Large intestine (tissue), 3 donors: ENCODE measurements at regions not wholly inside any gene's neighbourhood (a gene's known extent, or its start where the extent isn't known, plus 50 kb on each side); places are given as distances from the start of the nearest gene placed in this dataset.

ENCODE experiments used
- DNase-seq, 2 donors: peaks; one replicate each; pipeline versions ENCODE4 v3.0.0 to v3.0.0-alpha.2; 2013
- H3K27ac ChIP-seq: one replicate; pipeline ENCODE4 v1.5.1; 2013; ENCODE audit warnings: low read length
- H3K27me3 ChIP-seq: 2 replicates; pipeline ENCODE4 v1.6.1; 2013; ENCODE audit warnings: low read length; ENCODE audit not compliant: control insufficient read depth, insufficient read depth
- H3K36me3 ChIP-seq: 2 replicates; pipeline ENCODE4 v1.6.1; 2013; ENCODE audit warnings: low read length; ENCODE audit not compliant: control insufficient read depth, insufficient read depth
- H3K4me1 ChIP-seq: one replicate; pipeline ENCODE4 v1.6.1; 2013; ENCODE audit warnings: low read length; ENCODE audit not compliant: control insufficient read depth, insufficient read depth
- H3K4me3 ChIP-seq: one replicate; pipeline ENCODE4 v1.5.1; 2013; ENCODE audit warnings: low read length
- H3K9me3 ChIP-seq: one replicate; pipeline ENCODE4 v1.6.1; 2013; ENCODE audit warnings: mild to moderate bottlenecking, low read depth, low read length, moderate library complexity; ENCODE audit not compliant: control insufficient read depth
- WGBS: methylation state at CpG from one replicate; pipeline ENCODE4 v1.1.5; 2013; ENCODE audit warnings: low lambda C conversion rate; ENCODE audit not compliant: insufficient coverage; 5-methylcytosine and 5-hydroxymethylcytosine counted together

DNA sequence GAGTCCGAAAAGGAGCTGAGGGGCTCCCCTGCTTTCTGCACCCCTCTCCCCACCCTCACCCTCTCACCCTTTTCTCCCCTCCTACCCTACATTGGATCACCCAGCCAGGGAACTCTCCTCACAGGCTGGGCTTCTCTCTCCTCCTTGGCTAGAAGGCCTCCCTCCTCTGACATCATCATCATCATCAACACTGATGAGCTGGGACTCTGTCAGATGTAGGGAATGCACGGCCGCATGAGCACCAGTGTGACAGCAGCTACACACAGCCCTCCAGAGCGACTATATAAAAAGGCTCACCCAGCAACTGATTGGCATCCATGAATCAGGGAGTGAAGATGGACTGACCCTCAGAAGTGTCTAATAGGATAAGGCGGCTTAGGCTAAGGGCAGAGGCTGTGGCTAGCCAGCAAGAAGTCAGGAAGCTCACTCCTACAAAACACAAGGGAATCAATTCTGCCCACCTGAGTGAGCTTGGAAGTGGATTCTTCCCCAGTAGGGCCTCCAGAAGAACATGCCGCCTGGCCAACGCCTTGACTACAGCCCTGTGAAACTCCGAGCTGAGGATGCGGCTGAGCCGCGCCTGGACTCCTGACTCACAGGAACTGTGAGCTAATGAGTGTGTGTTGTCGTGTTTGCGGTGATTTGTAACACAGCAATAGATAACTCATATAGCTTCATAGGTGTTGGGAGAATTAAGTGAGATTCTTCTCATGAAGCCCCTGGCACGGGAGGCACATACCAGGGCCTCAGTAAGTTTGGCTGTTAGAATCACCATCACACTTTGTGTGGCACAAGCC, 147.6 kb downstream of the FAM43A start:
- DNase-seq, result no peak
- Histone ChIP-seq H3K27ac (no peak overlapping the region), H3K4me1 (no peaks in the 10 kb centered on the region), H3K27me3 (no peaks in the 10 kb centered on the region), H3K36me3 (no peaks in the 10 kb centered on the region), H3K4me3 (no peak overlapping the region), H3K9me3 (no peaks in the 10 kb centered on the region)
- WGBS, result 95% methylated on average over 4 of the region's 14 CpGs

DNA sequence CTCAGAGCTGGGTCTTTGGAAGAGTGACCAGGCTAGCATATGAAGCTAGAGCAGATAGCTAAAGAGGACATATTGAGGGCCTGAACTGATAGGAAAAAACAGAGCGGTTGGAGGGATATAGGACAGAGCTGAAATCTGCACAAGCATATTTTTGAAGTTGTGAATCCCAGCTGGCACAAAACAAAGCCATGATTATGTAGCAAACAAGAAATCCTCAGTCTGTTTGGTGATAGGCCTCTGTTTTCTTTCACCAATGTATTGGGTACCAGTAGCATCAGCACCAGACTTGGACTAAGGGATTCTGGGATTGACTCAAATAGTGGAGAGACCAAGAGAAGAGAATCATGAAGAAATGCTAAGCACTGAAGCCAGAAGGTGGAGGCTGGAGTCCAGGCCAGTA, 151.0 kb downstream of the FAM43A start:
- H3K4me1 ChIP-seq, result no peaks in the 10 kb centered on the region
- no peak overlapping the region for H3K4me3 ChIP-seq
- WGBS, result no CpG with 5 or more reads among the region's 1 CpG
- no peak for DNase-seq
- no peaks in the 10 kb centered on the region for H3K36me3 ChIP-seq
- H3K27ac ChIP-seq, result no peak overlapping the region
- no peaks in the 10 kb centered on the region for H3K9me3 ChIP-seq
- no peaks in the 10 kb centered on the region for H3K27me3 ChIP-seq

- Histone ChIP-seq H3K4me1 (no peaks in the 10 kb centered on the region), H3K27ac (no peak overlapping the region), H3K4me3 (no peak overlapping the region), H3K36me3 (no peaks in the 10 kb centered on the region), H3K27me3 (no peaks in the 10 kb centered on the region), H3K9me3 (no peaks in the 10 kb centered on the region)
- no CpG with 5 or more reads among the region's 9 CpGs for WGBS
- DNase-seq, result no peak
These were observed 151.9 kb downstream of the FAM43A start for GRCh38 chr3:194837457-194838127.

- WGBS, result 100% methylated on average over 1 of the region's 9 CpGs
- Histone ChIP-seq H3K27ac (no peak overlapping the region), H3K4me3 (no peak overlapping the region), H3K9me3 (no peaks in the 10 kb centered on the region), H3K4me1 (no peaks in the 10 kb centered on the region), H3K27me3 (no peaks in the 10 kb centered on the region), H3K36me3 (no peaks in the 10 kb centered on the region)
- DNase-seq, result no peak
These were observed 152.6 kb downstream of the FAM43A start for GRCh38 chr3:194838236-194838635.

- Histone ChIP-seq H3K4me3 (no peak overlapping the region), H3K9me3 (no peaks in the 10 kb centered on the region), H3K27me3 (no peaks in the 10 kb centered on the region), H3K36me3 (no peaks in the 10 kb centered on the region), H3K4me1 (no peaks in the 10 kb centered on the region), H3K27ac (no peak overlapping the region)
- peak in 1 of 2 donors; percentile 25 for DNase-seq
- WGBS, result 40% methylated on average over 1 of the region's 21 CpGs
These were observed 155.2 kb downstream of the FAM43A start for GRCh38 chr3:194840661-194841514.

DNA sequence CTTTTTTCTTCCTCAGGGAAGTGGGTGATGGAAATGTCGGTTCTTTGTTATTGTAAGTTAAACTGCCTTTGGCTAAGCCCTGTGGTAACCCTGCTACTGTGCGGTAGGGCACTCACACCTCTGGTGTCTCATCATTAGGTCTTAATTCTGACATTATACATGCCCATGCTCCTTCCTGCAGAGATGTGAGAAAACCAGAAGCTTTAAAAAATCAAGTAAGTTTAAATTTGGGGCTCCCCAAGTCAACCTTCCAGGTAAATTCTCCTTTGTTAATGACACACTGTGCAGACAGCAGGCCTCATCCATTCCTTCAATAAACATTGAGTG, 155.8 kb downstream of the FAM43A start:
- Histone ChIP-seq H3K27me3 (no peaks in the 10 kb centered on the region), H3K36me3 (no peaks in the 10 kb centered on the region), H3K4me3 (no peak overlapping the region), H3K4me1 (no peaks in the 10 kb centered on the region), H3K9me3 (no peaks in the 10 kb centered on the region), H3K27ac (no peak overlapping the region)
- no peak for DNase-seq
- WGBS, result no CpG with 5 or more reads among the region's 2 CpGs

- 100% methylated on average over 1 of the region's 8 CpGs for WGBS
- no peaks in the 10 kb centered on the region for H3K36me3 ChIP-seq
- H3K27ac ChIP-seq, result no peak overlapping the region
- H3K4me3 ChIP-seq, result no peak overlapping the region
- H3K4me1 ChIP-seq, result no peaks in the 10 kb centered on the region
- no peaks in the 10 kb centered on the region for H3K9me3 ChIP-seq
- H3K27me3 ChIP-seq, result no peaks in the 10 kb centered on the region
- no peak for DNase-seq
These were observed 157.9 kb downstream of the FAM43A start for GRCh38 chr3:194843556-194843955.

DNA sequence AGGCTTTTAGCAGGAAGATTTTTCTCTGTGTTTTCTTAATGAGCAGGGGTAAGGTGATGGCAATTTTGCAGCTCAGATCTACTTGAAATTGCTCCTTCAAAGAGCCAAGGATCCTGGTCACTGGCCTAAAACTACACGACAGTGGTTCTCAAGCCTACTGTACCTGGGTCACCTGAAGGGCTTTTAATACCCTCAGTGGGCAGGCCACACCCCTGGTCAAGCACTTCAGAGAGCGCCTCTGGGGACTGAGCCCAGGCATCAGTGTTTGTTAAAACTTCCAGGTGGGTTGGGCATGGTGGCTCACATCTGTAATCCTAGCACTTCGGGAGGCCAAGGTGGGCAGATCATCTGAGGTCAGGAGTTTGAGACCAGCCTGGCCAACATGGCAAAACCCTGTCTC, 158.4 kb downstream of the FAM43A start:
- DNase-seq, result no peak
- Histone ChIP-seq H3K36me3 (no peaks in the 10 kb centered on the region), H3K4me3 (no peak overlapping the region), H3K9me3 (no peaks in the 10 kb centered on the region), H3K4me1 (no peaks in the 10 kb centered on the region), H3K27ac (no peak overlapping the region), H3K27me3 (no peaks in the 10 kb centered on the region)
- no CpG with 5 or more reads among the region's 3 CpGs for WGBS

DNA sequence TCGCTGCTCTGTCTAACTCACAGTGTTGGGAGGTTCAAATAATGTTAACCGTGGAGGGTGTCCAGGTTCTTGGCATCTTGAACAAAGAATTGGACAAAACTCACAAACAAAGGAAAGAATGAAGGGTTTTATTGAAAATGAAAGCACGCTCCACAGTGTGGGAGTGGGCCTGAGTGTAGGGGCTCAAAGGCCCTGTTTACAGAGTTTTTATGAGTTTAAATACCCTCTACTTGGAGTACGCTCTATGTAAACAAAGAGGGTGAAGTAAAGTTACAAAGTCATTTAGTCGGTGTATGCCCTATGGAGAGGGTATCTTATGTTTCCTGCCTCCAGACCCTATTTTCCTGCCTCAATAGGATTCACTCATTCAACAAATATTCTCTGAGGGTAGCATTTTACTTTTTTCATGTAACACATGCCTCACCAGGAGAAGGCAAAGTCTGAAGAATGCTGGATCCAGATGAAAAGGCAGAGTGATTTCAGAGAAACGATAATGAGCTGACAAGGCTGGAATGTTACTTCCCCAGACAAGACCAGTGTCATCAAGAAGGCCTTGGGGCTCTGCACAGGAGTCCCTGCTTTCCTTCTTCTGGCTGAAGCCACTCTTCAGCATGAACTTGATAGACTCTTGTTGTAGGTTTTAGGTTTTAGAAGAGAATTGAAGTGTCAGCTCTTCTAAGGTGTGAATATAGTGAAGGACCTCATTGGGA, 163.6 kb downstream of the FAM43A start:
- H3K27me3 ChIP-seq, result no peaks in the 10 kb centered on the region
- 33% methylated on average over 1 of the region's 6 CpGs for WGBS
- no peak overlapping the region for H3K27ac ChIP-seq
- no peaks in the 10 kb centered on the region for H3K36me3 ChIP-seq
- H3K4me3 ChIP-seq, result no peak overlapping the region
- peak in 1 of 2 donors; percentile 58 for DNase-seq
- no peaks in the 10 kb centered on the region for H3K9me3 ChIP-seq
- H3K4me1 ChIP-seq, result peaks cover 5% of the 10 kb centered on the region

GRCh38 chr3:194851254-194851653, 165.6 kb downstream of the FAM43A start:
- no CpG with 5 or more reads among the region's 5 CpGs for WGBS
- DNase-seq, result no peak

More at GRCh38 chr3:194851254-194851653, 165.6 kb downstream of the FAM43A start:
- Histone ChIP-seq H3K27me3 (no peaks in the 10 kb centered on the region), H3K27ac (no peak overlapping the region), H3K9me3 (no peaks in the 10 kb centered on the region), H3K4me3 (no peak overlapping the region), H3K4me1 (peaks cover 16% of the 10 kb centered on the region), H3K36me3 (no peaks in the 10 kb centered on the region)
